Mesothelial cell of epicardium (in vitro differentiated cells): ENCODE measurements at regions not wholly inside any gene's neighbourhood (a gene's known extent, or its start where the extent isn't known, plus 50 kb on each side); places are given as distances from the start of the nearest gene placed in this dataset.

Experiments
- DNase-seq, 2 experiments: peaks; one replicate each; pipeline ENCODE4 v3.0.0; 2021; ENCODE audit warnings: low spot score in 2 of 2; ENCODE audit not compliant: unreplicated experiment in 2 of 2
- H3K27ac Mint-ChIP-seq: 2 replicates; pipeline ENCODE4 v1.8.0; 2021; ENCODE audit warnings: mixed read lengths
- H3K27me3 Mint-ChIP-seq: 2 replicates; pipeline ENCODE4 v1.8.0; 2021; ENCODE audit warnings: low read depth, mixed read lengths
- H3K36me3 Mint-ChIP-seq: 2 replicates; pipeline ENCODE4 v1.8.0; 2021; ENCODE audit warnings: mixed read lengths
- H3K4me1 Mint-ChIP-seq: 2 replicates; pipeline ENCODE4 v1.8.0; 2021; ENCODE audit warnings: mixed read lengths
- H3K4me3 Mint-ChIP-seq: 2 replicates; pipeline ENCODE4 v1.8.0; 2021; ENCODE audit warnings: mild to moderate bottlenecking, moderate library complexity, mixed read lengths
- H3K9me3 Mint-ChIP-seq: 2 replicates; pipeline ENCODE4 v1.8.0; 2021; ENCODE audit warnings: mixed read lengths
- CTCF ChIP-seq: fragments of 200-600 bp; sonication (generic); IDR thresholded peaks from one replicate; pipeline ENCODE4 v1.5.0; 2021; ENCODE audit warnings: antibody characterized with exemption; ENCODE audit not compliant: unreplicated experiment

GRCh38 chr22:34160141-34160783, 240.0 kb upstream of the LARGE1 start:
- no peaks in the 10 kb centered on the region for H3K4me1 Mint-ChIP-seq
- no peak for DNase-seq
- no peaks in the 10 kb centered on the region for H3K36me3 Mint-ChIP-seq
- H3K27me3 Mint-ChIP-seq, result peaks cover 35% of the 10 kb centered on the region
- no peak for TF ChIP-seq CTCF
- no peak overlapping the region for H3K27ac Mint-ChIP-seq
- H3K4me3 Mint-ChIP-seq, result no peak overlapping the region
- no peaks in the 10 kb centered on the region for H3K9me3 Mint-ChIP-seq

- H3K27me3 Mint-ChIP-seq, result peaks cover 43% of the 10 kb centered on the region
- no peaks in the 10 kb centered on the region for H3K36me3 Mint-ChIP-seq
- H3K9me3 Mint-ChIP-seq, result no peaks in the 10 kb centered on the region
- no peak for TF ChIP-seq CTCF
- H3K4me3 Mint-ChIP-seq, result no peak overlapping the region
- no peak for DNase-seq
- no peaks in the 10 kb centered on the region for H3K4me1 Mint-ChIP-seq
- H3K27ac Mint-ChIP-seq, result no peak overlapping the region
Measured at GRCh38 chr22:34161431-34162123, 241.3 kb upstream of the LARGE1 start.

GRCh38 chr22:34198976-34199375, 278.7 kb upstream of the LARGE1 start:
- no peak for TF ChIP-seq CTCF
- no peak for DNase-seq
- H3K27ac Mint-ChIP-seq, result no peak overlapping the region
- no peaks in the 10 kb centered on the region for H3K9me3 Mint-ChIP-seq
- no peak overlapping the region for H3K4me3 Mint-ChIP-seq
- H3K27me3 Mint-ChIP-seq, result peaks cover 26% of the 10 kb centered on the region
- no peaks in the 10 kb centered on the region for H3K4me1 Mint-ChIP-seq
- H3K36me3 Mint-ChIP-seq, result no peaks in the 10 kb centered on the region

GRCh38 chr22:34210301-34210700, 290.0 kb upstream of the LARGE1 start:
- H3K27ac Mint-ChIP-seq, result no peak overlapping the region
- no peak for TF ChIP-seq CTCF
- H3K36me3 Mint-ChIP-seq, result no peaks in the 10 kb centered on the region
- no peak overlapping the region for H3K4me3 Mint-ChIP-seq
- DNase-seq, result no peak
- peaks cover 7% of the 10 kb centered on the region for H3K27me3 Mint-ChIP-seq
- no peaks in the 10 kb centered on the region for H3K4me1 Mint-ChIP-seq
- H3K9me3 Mint-ChIP-seq, result peaks cover 25% of the 10 kb centered on the region

- Mint-ChIP-seq H3K27me3 (peaks cover 8% of the 10 kb centered on the region), H3K4me3 (no peak overlapping the region), H3K36me3 (no peaks in the 10 kb centered on the region), H3K9me3 (peaks cover 35% of the 10 kb centered on the region), H3K4me1 (no peaks in the 10 kb centered on the region), H3K27ac (no peak overlapping the region)
- TF ChIP-seq CTCF, result no peak
- no peak for DNase-seq
Measured at GRCh38 chr22:34214372-34214771, 294.1 kb upstream of the LARGE1 start.
